Neural cell (in vitro differentiated cells): ENCODE measurements at regions not wholly inside any gene's neighbourhood (a gene's known extent, or its start where the extent isn't known, plus 50 kb on each side); places are given as distances from the start of the nearest gene placed in this dataset.

Experiments used
- H2AFZ ChIP-seq: fragments of 200-600, 300-800 bp; sonication (generic), shearing (Covaris generic); 2 replicates; pipeline ENCODE4 v1.6.0; 2014; ENCODE audit warnings: low read depth, mild to moderate bottlenecking, antibody characterized with exemption, low read length, moderate library complexity
- H3F3A ChIP-seq: fragments of 200-600 bp; shearing (Covaris generic); 2 replicates; pipeline ENCODE4 v1.6.1; 2016; ENCODE audit warnings: mild to moderate bottlenecking, moderate library complexity, mixed read lengths, antibody characterized with exemption, low read length; ENCODE audit not compliant: insufficient read depth, poor library complexity, severe bottlenecking
- H3K27ac ChIP-seq: fragments of 200-600, 300-800 bp; sonication (generic), shearing (Covaris generic); 2 replicates; pipeline ENCODE4 v1.5.1; 2014; ENCODE audit warnings: mild to moderate bottlenecking, low read length, moderate library complexity
- H3K27me3 ChIP-seq: fragments of 300-800, 200-600 bp; sonication (generic), shearing (Covaris generic); 2 replicates; pipeline ENCODE4 v1.6.0; 2014; ENCODE audit warnings: mild to moderate bottlenecking, low read depth, low read length, moderate library complexity; ENCODE audit not compliant: insufficient read depth
- H3K36me3 ChIP-seq: fragments of 300-800, 200-600 bp; sonication (generic), shearing (Covaris generic); 2 replicates; pipeline ENCODE4 v1.5.1; 2014; ENCODE audit warnings: mild to moderate bottlenecking, antibody characterized with exemption, low read length, moderate library complexity; ENCODE audit not compliant: insufficient read depth
- H3K4me2 ChIP-seq: fragments of 300-800, 200-600 bp; sonication (generic), shearing (Covaris generic); 2 replicates; pipeline ENCODE4 v1.6.0; 2014; ENCODE audit warnings: mild to moderate bottlenecking, low read length
- H3K4me3 ChIP-seq: fragments of 300-800, 200-600 bp; sonication (generic), shearing (Covaris generic); 2 replicates; pipeline ENCODE4 v1.5.1; 2014; ENCODE audit warnings: mild to moderate bottlenecking, low read length, moderate library complexity
- H3K79me2 ChIP-seq: fragments of 200-600 bp; shearing (Covaris generic); replicated peaks from 2 replicates; pipeline ENCODE4 v1.6.0; 2014; ENCODE audit warnings: mild to moderate bottlenecking, low read length, moderate library complexity; ENCODE audit not compliant: insufficient read depth
- H3K9ac ChIP-seq: fragments of 300-800, 200-600 bp; sonication (generic), shearing (Covaris generic); 2 replicates; pipeline ENCODE4 v1.6.1; 2016; ENCODE audit warnings: mild to moderate bottlenecking, low read length, mixed read lengths
- H3K9me2 ChIP-seq: fragments of 200-600 bp; shearing (Covaris generic); 2 replicates; pipeline ENCODE4 v1.6.1; 2016; ENCODE audit warnings: mild to moderate bottlenecking, low read length, mixed read lengths; ENCODE audit not compliant: insufficient read depth
- H3K9me3 ChIP-seq: fragments of 200-600, 300-800 bp; sonication (generic), shearing (Covaris generic); 2 replicates; pipeline ENCODE4 v1.6.1; 2016; ENCODE audit warnings: mild to moderate bottlenecking, mixed run types, low read length, moderate library complexity, mixed read lengths
- H4K20me1 ChIP-seq: fragments of 200-600 bp; shearing (Covaris generic); 2 replicates; pipeline ENCODE4 v1.6.1; 2016; ENCODE audit warnings: mild to moderate bottlenecking, mixed run types; ENCODE audit not compliant: insufficient read depth
- EP300 ChIP-seq: fragments of 450-650 bp; conservative IDR thresholded peaks from 2 replicates; pipeline ENCODE4 v1.6.1; 2014; ENCODE audit warnings: antibody characterized with exemption, mild to moderate bottlenecking, moderate library complexity; ENCODE audit not compliant: poor library complexity, severe bottlenecking
- EZH2 ChIP-seq: fragments of 200-600, 300-800 bp; shearing (Covaris generic), sonication (generic); IDR thresholded peaks from 2 replicates; pipeline ENCODE4 v1.6.1; 2014; ENCODE audit warnings: antibody characterized with exemption, low read length, borderline replicate concordance, mild to moderate bottlenecking; ENCODE audit not compliant: insufficient read depth, poor library complexity, severe bottlenecking
- MXI1 ChIP-seq: fragments of 450-650 bp; conservative IDR thresholded peaks from 2 replicates; pipeline ENCODE4 v1.6.1; 2014; ENCODE audit warnings: antibody characterized with exemption, mild to moderate bottlenecking; ENCODE audit not compliant: poor library complexity, severe bottlenecking
- POLR2AphosphoS5 ChIP-seq: IDR thresholded peaks from 2 replicates; pipeline ENCODE4 v1.6.1; 2012
- RAD21 ChIP-seq: fragments of 450-650 bp; conservative IDR thresholded peaks from 2 replicates; pipeline ENCODE4 v1.6.1; 2014; ENCODE audit warnings: antibody characterized with exemption, mild to moderate bottlenecking, moderate library complexity
- SMC3 ChIP-seq: fragments of 450-650 bp; conservative IDR thresholded peaks from 2 replicates; pipeline ENCODE4 v1.6.1; 2014; ENCODE audit warnings: antibody characterized with exemption, mild to moderate bottlenecking, moderate library complexity; ENCODE audit not compliant: poor library complexity
- TAF1 ChIP-seq: IDR thresholded peaks from 2 replicates; pipeline ENCODE4 v1.6.1; 2012; ENCODE audit warnings: low read depth
- TF ChIP-seq, protein P1 (sequence below): IDR thresholded peaks from 2 replicates; pipeline ENCODE4 v1.6.1; 2012; ENCODE audit warnings: borderline replicate concordance
- TF ChIP-seq, protein P2 (sequence below): fragments of 450-650 bp; IDR thresholded peaks from 2 replicates; pipeline ENCODE4 v1.5.1; 2014; ENCODE audit warnings: antibody characterized with exemption, mild to moderate bottlenecking, moderate library complexity; ENCODE audit not compliant: poor library complexity, severe bottlenecking

DNA sequence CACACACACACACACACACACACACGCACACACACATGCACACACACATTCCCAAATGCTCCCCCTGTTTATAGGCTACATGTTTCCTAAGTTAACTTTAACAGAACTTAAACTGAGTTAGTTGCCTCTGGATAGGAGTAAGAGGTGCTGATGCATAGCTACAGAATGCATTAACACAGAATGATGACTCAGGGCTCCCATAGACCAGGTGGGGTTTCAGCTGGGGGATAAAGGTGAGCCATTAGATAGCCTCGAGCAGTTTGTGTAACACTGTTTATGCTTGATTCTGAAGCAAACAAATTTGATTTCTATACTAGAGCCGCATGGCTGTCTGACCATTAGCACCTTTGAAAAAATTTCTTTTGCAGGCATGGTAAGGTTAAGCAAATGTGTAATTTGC, 741.0 kb downstream of the PLCL1 start:
- no peaks in the 10 kb centered on the region for H3K36me3 ChIP-seq
- no peak overlapping the region for H3K9ac ChIP-seq
- no peak overlapping the region for H3K27ac ChIP-seq
- H3K4me3 ChIP-seq = no peak overlapping the region
- H2AFZ ChIP-seq = no peak overlapping the region
- H3K79me2 ChIP-seq = no peaks in the 10 kb centered on the region
- H3K9me2 ChIP-seq = no peaks in the 10 kb centered on the region
- TF ChIP-seq RAD21 = no peak
- H3K9me3 ChIP-seq = no peaks in the 10 kb centered on the region
- H3F3A ChIP-seq = no peaks in the 10 kb centered on the region
- no peaks in the 10 kb centered on the region for H4K20me1 ChIP-seq
- H3K4me2 ChIP-seq = no peak overlapping the region
- no peaks in the 10 kb centered on the region for H3K27me3 ChIP-seq

DNA sequence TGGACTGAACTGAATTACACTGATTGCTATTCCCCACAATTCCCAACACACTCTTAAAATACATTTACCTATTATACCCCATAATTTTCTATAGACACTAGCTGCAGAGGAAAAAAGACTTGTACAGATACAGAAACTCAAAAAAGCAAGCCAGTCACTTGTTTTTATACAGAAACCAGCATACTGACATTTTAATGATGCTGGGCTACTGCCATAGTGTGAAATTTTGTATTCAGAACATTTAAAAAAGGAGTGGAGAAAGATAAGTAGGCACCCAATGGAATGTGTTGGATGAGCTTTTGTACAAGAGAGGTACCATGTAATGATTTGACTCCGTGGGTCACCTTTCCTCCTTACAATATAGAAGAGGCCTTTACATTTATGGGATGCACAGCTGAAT, 740.1 kb downstream of the PLCL1 start:
- no peaks in the 10 kb centered on the region for H3K9me3 ChIP-seq
- no peak overlapping the region for H3K9ac ChIP-seq
- no peaks in the 10 kb centered on the region for H3K9me2 ChIP-seq
- no peak overlapping the region for H2AFZ ChIP-seq
- TF ChIP-seq SMC3 (no peak), EZH2 (no peak), TAF1 (no peak), EP300 (no peak), RAD21 (no peak), MXI1 (no peak), POLR2AphosphoS5 (no peak)
- TF ChIP-seq, protein P1, sequence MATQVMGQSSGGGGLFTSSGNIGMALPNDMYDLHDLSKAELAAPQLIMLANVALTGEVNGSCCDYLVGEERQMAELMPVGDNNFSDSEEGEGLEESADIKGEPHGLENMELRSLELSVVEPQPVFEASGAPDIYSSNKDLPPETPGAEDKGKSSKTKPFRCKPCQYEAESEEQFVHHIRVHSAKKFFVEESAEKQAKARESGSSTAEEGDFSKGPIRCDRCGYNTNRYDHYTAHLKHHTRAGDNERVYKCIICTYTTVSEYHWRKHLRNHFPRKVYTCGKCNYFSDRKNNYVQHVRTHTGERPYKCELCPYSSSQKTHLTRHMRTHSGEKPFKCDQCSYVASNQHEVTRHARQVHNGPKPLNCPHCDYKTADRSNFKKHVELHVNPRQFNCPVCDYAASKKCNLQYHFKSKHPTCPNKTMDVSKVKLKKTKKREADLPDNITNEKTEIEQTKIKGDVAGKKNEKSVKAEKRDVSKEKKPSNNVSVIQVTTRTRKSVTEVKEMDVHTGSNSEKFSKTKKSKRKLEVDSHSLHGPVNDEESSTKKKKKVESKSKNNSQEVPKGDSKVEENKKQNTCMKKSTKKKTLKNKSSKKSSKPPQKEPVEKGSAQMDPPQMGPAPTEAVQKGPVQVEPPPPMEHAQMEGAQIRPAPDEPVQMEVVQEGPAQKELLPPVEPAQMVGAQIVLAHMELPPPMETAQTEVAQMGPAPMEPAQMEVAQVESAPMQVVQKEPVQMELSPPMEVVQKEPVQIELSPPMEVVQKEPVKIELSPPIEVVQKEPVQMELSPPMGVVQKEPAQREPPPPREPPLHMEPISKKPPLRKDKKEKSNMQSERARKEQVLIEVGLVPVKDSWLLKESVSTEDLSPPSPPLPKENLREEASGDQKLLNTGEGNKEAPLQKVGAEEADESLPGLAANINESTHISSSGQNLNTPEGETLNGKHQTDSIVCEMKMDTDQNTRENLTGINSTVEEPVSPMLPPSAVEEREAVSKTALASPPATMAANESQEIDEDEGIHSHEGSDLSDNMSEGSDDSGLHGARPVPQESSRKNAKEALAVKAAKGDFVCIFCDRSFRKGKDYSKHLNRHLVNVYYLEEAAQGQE = no peak
- TF ChIP-seq, protein P2, sequence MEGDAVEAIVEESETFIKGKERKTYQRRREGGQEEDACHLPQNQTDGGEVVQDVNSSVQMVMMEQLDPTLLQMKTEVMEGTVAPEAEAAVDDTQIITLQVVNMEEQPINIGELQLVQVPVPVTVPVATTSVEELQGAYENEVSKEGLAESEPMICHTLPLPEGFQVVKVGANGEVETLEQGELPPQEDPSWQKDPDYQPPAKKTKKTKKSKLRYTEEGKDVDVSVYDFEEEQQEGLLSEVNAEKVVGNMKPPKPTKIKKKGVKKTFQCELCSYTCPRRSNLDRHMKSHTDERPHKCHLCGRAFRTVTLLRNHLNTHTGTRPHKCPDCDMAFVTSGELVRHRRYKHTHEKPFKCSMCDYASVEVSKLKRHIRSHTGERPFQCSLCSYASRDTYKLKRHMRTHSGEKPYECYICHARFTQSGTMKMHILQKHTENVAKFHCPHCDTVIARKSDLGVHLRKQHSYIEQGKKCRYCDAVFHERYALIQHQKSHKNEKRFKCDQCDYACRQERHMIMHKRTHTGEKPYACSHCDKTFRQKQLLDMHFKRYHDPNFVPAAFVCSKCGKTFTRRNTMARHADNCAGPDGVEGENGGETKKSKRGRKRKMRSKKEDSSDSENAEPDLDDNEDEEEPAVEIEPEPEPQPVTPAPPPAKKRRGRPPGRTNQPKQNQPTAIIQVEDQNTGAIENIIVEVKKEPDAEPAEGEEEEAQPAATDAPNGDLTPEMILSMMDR = no peak
- H4K20me1 ChIP-seq = no peaks in the 10 kb centered on the region
- H3K4me2 ChIP-seq = no peak overlapping the region
- no peaks in the 10 kb centered on the region for H3K36me3 ChIP-seq
- H3K4me3 ChIP-seq = no peak overlapping the region
- no peaks in the 10 kb centered on the region for H3F3A ChIP-seq
- H3K27ac ChIP-seq = no peak overlapping the region
- H3K27me3 ChIP-seq = no peaks in the 10 kb centered on the region
- no peaks in the 10 kb centered on the region for H3K79me2 ChIP-seq

DNA sequence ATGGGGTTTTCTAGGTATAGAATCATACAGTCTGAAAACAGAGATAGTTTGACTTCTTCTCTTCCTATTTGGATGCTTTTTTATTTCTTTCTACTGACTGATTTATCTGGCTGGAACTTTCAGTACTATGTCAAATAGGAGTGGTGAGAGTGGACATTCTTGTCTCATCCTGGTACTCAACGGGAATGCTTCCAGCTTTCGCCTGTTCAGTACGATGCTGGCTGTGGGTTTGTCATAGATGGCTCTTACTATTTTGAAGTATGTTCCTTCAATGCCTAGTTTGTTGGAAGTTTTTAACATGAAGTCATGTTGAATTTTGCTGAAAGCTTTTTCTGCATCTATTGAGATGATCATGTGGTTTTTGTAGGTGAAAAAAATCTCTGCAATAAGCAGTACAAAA, 730.4 kb downstream of the PLCL1 start:
- no peak overlapping the region for H3K4me2 ChIP-seq
- no peaks in the 10 kb centered on the region for H3K9me3 ChIP-seq
- no peaks in the 10 kb centered on the region for H3K27me3 ChIP-seq
- no peak for TF ChIP-seq RAD21
- TF ChIP-seq, protein P1 = no peak
- TF ChIP-seq, protein P2 = no peak
- no peak for TF ChIP-seq TAF1
- TF ChIP-seq POLR2AphosphoS5 = no peak
- TF ChIP-seq EP300 = no peak
- TF ChIP-seq EZH2 = no peak
- no peak for TF ChIP-seq MXI1
- TF ChIP-seq SMC3 = no peak
- H4K20me1 ChIP-seq = no peaks in the 10 kb centered on the region
- H3K36me3 ChIP-seq = no peaks in the 10 kb centered on the region
- no peak overlapping the region for H3K4me3 ChIP-seq
- H3K27ac ChIP-seq = no peak overlapping the region
- no peak overlapping the region for H2AFZ ChIP-seq
- H3K79me2 ChIP-seq = no peaks in the 10 kb centered on the region
- H3F3A ChIP-seq = no peaks in the 10 kb centered on the region
- no peak overlapping the region for H3K9ac ChIP-seq
- H3K9me2 ChIP-seq = no peaks in the 10 kb centered on the region
